A673 (cell line): ENCODE measurements at regions not wholly inside any gene's neighbourhood (a gene's known extent, or its start where the extent isn't known, plus 50 kb on each side); places are given as distances from the start of the nearest gene placed in this dataset.

Experiments
- BruUV-seq: library from RNA; stranded (reverse); fragments of 400-500 nt; replicated peaks from 2 replicates; lab custom pipeline; 2021; lab: Mats Ljungman, UMichigan
- CTCF ChIA-PET: fragments of 300-600 bp; sonication (Branson Sonifier 250); formaldehyde crosslinking; loops from one replicate; lab custom pipeline; 2022; ENCODE audit warnings: antibody characterized with exemption; lab: Charles Lee
- POLR2A ChIA-PET: fragments of 300-600 bp; sonication (Branson Sonifier 250); formaldehyde crosslinking; loops from one replicate; lab custom pipeline; 2022; ENCODE audit warnings: antibody characterized with exemption; ENCODE audit not compliant: low non-redundant PET; lab: Charles Lee
- DNase-seq: peaks from one replicate; pipeline ENCODE4 v3.0.0-alpha.2; 2015; ENCODE audit warnings: low spot score
- H3K27ac ChIP-seq: fragments of 200-600 bp; sonication (generic); 2 replicates; pipeline ENCODE4 v1.5.1; 2016; ENCODE audit warnings: mixed run types, low read depth, mild to moderate bottlenecking, mixed read lengths, antibody characterized with exemption, low read length; ENCODE audit not compliant: poor library complexity, severe bottlenecking
- H3K27me3 ChIP-seq: fragments of 200-600 bp; sonication (generic); replicated peaks from 2 replicates; pipeline ENCODE4 v1.6.1; 2017; ENCODE audit warnings: mixed run types, low read depth, mild to moderate bottlenecking, mixed read lengths, antibody characterized with exemption, low read length; ENCODE audit not compliant: insufficient read depth, poor library complexity
- H3K36me3 ChIP-seq: fragments of 200-600 bp; sonication (generic); 2 replicates; pipeline ENCODE4 v1.6.1; 2016; ENCODE audit warnings: mixed run types, mild to moderate bottlenecking, mixed read lengths, antibody characterized with exemption, low read length; ENCODE audit not compliant: insufficient read depth, poor library complexity, severe bottlenecking
- H3K4me1 ChIP-seq: fragments of 200-600 bp; sonication (generic); 2 replicates; pipeline ENCODE4 v1.6.1; 2017; ENCODE audit warnings: mixed run types, mild to moderate bottlenecking, mixed read lengths, antibody characterized with exemption, low read length; ENCODE audit not compliant: insufficient read depth, poor library complexity, severe bottlenecking
- H3K4me3 ChIP-seq: fragments of 200-600 bp; sonication (generic); 2 replicates; pipeline ENCODE4 v1.5.1; 2016; ENCODE audit warnings: low read depth, mixed run types, mild to moderate bottlenecking, mixed read lengths, low read length; ENCODE audit not compliant: poor library complexity, severe bottlenecking
- H3K9me3 ChIP-seq: fragments of 200-600 bp; sonication (generic); 2 replicates; pipeline ENCODE4 v1.6.1; 2016; ENCODE audit warnings: mixed run types, low read depth, mild to moderate bottlenecking, mixed read lengths, antibody characterized with exemption, low read length; ENCODE audit not compliant: poor library complexity, severe bottlenecking
- CTCF ChIP-seq: fragments of 300-800, 200-600 bp; sonication (generic); conservative IDR thresholded peaks from 2 replicates; pipeline ENCODE4 v1.5.1; 2017; ENCODE audit warnings: low read depth, mild to moderate bottlenecking, antibody characterized with exemption, low read length, moderate library complexity, mixed read lengths
- EZH2 ChIP-seq: fragments of 200-600 bp; sonication (generic); IDR thresholded peaks from 2 replicates; pipeline ENCODE4 v1.6.1; 2017; ENCODE audit warnings: borderline replicate concordance, low read depth, mild to moderate bottlenecking, mixed read lengths, antibody characterized with exemption, low read length; ENCODE audit not compliant: poor library complexity, severe bottlenecking
- intact Hi-C: fragments of 100-400 bp; cut with micrococcal nuclease; formaldehyde crosslinking; loops from one replicate; pipeline ENCODE4 v1.10.0; 2022; ENCODE audit not compliant: unreplicated experiment

DNA sequence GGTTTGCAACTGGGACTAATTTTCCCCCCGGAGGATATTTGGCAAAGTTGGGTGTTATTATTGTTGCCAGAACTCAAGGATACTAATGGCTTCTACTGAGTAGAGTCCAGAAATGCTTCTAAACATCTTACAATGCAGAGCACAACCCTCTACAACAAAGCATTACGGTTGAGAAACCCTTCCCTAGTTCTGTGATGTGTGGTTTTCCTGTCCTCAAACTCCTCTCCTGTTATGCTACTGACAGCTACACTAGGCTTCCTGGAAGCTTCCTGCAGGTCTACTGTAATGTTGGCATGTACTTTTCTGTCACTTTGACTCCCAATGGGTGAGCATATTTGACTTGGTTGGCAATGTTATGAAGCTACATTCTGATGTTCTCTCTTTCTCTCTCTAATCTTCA, 1656.9 kb downstream of the MRPL39 start:
- TF ChIP-seq CTCF (no peak), EZH2 (no peak)
- BruUV-seq: no TSS peak

GRCh38 chr21:23949493-23949892, 1657.8 kb downstream of the MRPL39 start:
- H3K27me3 ChIP-seq: no peaks in the 10 kb centered on the region
- DNase-seq: no peak
- intact Hi-C loops: no loop called here
- no TSS peak for BruUV-seq
- no peak overlapping the region for H3K4me3 ChIP-seq
- no peaks in the 10 kb centered on the region for H3K36me3 ChIP-seq
- H3K4me1 ChIP-seq: no peaks in the 10 kb centered on the region
- no peak overlapping the region for H3K27ac ChIP-seq
- TF ChIP-seq EZH2: no peak
- TF ChIP-seq CTCF: no peak
- ChIA-PET CTCF (no interaction called here), POLR2A (no interaction called here)
- H3K9me3 ChIP-seq: no peaks in the 10 kb centered on the region

More for the DNA sequence above, 1656.9 kb downstream of the MRPL39 start:
- no peak overlapping the region for H3K4me3 ChIP-seq
- H3K9me3 ChIP-seq: no peaks in the 10 kb centered on the region
- no peak overlapping the region for H3K27ac ChIP-seq
- ChIA-PET POLR2A (no interaction called here), CTCF (no interaction called here)
- intact Hi-C loops: no loop called here
- no peaks in the 10 kb centered on the region for H3K4me1 ChIP-seq
- H3K27me3 ChIP-seq: no peaks in the 10 kb centered on the region
- H3K36me3 ChIP-seq: no peaks in the 10 kb centered on the region
- no peak for DNase-seq

- H3K27me3 ChIP-seq: no peaks in the 10 kb centered on the region
- BruUV-seq: no TSS peak
- H3K4me3 ChIP-seq: no peak overlapping the region
- H3K4me1 ChIP-seq: no peaks in the 10 kb centered on the region
- H3K36me3 ChIP-seq: no peaks in the 10 kb centered on the region
- POLR2A ChIA-PET: no interaction called here
- intact Hi-C loops: no loop called here
- no peak for DNase-seq
- peaks cover 8% of the 10 kb centered on the region for H3K9me3 ChIP-seq
- TF ChIP-seq EZH2 (no peak), CTCF (no peak)
- H3K27ac ChIP-seq: no peak overlapping the region
- CTCF ChIA-PET: no interaction called here
Observed at GRCh38 chr21:23939369-23940065, 1667.8 kb downstream of the MRPL39 start.
